GM19023 (cell line): ENCODE measurements at regions not wholly inside any gene's neighbourhood (a gene's known extent, or its start where the extent isn't known, plus 50 kb on each side); places are given as distances from the start of the nearest gene placed in this dataset.
"Not testable (repeated sequence)": the region's sequence is repeated elsewhere in the genome, so short reads cannot be mapped to it uniquely, and the experiment has no call there.

ENCODE experiments used
- ATAC-seq: cut with Tn5 transposase; IDR thresholded peaks from one replicate; pipeline ENCODE4 v1.9.1; 2021; ENCODE audit warnings: mild to moderate bottlenecking, moderate library complexity; ENCODE audit not compliant: unreplicated experiment

GRCh38 chr3:132084982-132085381 is 50.2 kb upstream of the CPNE4 start:
- no peak for ATAC-seq

GRCh38 chr3:132087356-132087755 is 52.5 kb upstream of the CPNE4 start:
- ATAC-seq: no peak

DNA sequence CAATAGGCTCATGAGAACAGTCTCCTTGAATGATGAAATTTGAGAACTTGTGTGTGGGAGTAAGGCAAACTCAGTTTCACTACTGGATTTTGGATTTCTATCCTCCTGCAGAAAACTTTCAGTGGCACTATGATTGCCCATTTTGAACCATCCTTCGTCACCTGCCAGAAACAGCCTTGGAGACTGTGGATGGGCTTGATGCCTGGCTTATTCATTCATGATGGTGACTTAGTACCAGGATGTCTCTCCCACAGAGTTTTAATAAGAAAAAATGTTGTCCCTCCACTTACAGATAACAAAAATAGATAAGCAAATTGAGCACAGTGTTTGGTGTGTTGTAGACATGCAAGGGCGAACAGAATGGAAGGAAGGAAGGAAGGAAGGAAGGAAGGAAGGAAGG is 53.5 kb upstream of the CPNE4 start:
- no peak for ATAC-seq

DNA sequence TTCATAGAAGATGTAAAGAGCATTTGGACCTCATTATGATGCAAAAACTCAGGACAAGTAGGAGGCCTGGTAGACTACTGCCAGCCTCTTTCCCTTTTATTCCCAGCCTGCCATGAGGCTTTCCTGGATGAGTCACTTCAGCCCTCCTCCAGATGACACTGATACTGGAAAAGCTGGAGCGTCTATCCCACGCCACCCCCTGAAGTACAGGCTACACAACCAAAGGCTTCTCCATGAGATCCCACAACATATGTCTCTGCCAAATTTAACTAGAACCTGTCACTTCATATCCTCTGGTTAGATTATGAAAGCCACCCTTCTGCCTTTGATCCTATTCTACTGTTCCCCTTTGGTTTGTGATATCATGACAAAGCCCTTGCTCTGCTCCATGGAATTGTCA is 56.1 kb upstream of the CPNE4 start:
- no peak for ATAC-seq

DNA sequence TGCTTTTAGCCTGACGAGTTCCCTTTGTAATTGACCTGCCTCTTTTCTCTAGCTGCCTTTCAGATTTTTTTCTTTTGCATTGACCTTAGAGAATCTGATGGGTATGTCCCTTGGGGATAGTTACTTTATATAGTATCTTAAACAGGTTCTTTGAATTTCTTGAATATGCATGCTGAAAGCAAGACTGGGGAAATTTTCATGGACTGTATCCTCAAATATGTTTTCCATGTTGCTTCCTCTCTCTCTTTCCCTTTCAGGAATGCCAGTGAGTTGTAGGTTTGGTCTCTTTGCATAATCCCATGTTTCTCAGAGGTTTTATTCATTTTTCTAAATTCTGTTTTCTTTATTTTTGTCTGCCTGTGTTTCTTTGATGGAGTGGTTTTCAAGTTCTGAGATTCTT is 81.8 kb upstream of the CPNE4 start:
- no peak for ATAC-seq

DNA sequence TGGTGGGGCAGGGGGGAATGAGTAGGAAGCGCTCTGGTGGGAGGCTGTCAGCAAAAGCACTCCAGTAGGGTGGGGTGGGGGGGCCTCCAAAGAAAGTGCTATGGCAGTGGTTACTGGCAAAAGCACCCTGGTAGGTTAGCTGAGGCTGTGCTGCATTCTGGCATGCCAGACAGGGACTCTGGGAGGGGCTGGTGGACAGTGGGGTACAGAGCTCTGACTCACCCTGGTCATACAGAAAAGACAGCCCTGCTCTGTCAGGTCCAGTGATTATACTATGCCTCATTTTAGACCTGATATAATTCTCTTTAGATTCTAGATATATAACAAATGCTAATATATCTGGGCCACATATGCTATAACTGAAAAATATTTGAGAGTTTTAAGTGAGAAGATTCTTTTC is 82.8 kb upstream of the CPNE4 start:
- no peak for ATAC-seq

DNA sequence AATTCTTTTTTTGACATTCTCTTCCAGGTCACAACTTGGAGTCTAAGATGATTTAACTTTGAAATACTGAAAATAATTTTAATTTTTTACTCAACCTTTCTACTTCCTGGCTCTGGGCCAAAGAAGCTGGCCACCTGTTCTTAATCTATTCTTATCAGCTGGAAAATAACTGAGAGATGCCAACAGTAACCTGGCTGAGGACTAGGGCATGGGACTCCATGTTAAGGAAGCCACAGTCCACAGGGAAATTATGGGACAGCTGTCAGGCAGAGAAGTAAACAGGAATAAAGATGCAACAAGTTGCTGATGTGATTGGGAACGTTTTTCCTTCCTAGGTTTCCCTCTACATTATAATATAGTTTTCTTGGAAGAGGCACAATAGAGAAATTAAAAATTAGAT is 84.7 kb upstream of the CPNE4 start:
- ATAC-seq: no peak

DNA sequence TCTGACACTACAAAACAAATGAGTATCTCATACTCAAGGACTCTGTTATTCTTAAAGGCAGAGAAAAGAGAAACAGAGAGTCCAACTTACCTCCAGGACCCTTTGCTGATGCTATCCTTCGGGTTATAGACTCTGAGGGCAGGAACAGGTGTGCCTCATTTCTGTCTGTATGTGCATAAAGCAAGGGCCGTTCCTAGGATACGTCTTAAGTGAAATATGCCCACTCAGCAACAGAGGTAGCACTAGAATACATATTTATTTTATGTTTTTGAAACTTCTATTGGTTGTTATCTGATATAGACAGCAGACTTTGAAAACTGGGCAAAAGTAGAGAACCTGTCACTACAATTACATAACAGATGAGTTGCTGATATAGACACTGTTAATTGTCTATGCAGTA is 89.3 kb upstream of the CPNE4 start:
- ATAC-seq: no peak

DNA sequence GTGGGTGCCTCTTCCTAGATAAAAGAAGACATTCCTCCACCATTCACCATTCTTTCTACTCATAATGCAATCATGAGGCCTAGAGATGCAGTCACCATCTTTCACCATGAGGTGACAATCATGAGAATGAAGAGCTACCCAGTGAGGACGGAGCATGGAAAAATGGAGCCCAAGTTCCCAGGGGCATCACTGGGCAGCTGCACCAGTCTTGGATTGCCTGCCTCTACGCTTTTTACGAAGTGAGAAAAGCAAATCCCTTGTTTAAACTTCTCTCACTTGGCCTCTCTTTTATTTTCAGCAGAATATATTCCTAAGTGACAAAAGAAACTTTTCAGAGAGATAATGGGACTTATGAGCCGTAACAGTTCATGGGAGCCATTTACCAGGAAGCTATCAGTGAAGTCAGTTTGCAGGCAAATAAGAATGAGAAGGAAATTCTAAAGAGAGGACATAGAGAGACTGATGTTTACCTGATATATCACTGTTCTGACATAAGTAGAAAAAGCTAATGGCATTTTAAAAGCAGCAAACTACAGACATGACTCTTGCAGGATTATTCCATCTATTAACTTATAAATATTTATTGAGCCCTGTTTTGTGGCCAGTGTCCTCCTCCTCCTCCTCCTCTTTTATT is 90.0 kb upstream of the CPNE4 start:
- no peak for ATAC-seq

DNA sequence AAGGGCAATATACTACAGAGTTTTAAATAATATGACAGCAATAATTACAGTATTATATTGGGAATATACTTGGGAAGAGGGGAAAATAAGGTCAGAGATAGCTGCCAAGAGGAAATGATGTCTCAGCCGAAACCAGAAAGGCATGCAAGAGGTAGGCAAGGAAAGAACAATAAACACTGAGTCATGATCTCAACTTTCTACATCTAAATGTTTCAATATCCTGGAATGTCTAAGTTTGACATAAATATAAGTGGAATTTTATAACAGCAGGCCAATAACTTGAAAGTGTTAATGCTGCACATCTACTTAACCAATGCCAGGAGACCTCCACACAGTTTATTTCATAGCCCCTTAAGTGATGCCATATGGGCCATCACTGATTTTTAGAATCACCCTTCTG is 99.8 kb upstream of the CPNE4 start:
- no peak for ATAC-seq

DNA sequence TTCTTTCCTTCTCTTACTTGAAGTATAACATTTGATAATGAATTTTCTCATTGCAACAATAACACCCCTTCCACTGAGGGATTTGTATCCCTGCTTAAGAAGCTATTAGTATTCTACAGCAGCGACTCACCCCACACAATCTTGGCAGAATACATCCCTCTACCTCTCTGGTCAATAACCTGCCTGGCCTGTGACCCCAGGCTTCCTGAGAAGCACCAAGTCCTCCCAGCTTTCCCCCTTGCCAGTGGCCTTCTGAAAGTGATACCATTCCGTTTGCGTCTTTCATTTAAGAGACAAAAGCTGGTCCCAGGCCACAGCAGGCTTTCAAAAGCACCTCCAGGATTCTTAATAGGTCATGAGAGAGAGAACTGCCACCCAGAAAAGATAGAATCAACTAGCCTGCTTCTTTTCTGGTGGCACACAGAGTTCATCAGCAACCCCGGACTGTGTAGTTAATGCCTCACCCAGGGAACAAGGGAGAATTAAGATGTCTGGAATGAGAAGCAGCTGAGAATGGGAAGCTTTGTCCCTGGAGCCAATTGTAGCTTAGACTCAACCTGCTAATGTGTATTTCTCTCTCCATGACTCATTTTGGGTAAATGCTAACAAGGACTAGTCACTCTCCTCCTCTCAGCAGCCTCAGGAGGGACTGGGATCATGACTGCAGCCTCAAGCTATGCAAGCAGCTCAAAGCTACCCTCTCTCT is 101.0 kb upstream of the CPNE4 start:
- ATAC-seq: no peak

DNA sequence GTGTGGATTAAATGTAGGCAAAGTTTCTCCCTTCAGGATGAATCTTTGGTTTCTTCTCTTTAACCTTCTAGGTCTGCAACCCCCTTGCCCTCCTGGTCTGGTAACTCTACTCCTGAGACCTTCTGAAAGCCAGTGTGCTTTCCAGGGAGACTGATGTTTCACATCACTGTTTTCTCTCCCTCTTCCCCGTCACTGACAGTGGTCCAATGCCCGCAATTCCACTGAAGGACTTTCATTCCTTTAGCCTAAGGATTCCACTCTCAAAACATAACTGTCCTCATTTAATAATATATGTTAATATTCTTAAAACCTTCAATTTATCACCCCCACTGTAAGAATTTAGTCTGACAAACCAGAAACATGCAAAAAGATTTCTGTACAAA is 101.5 kb upstream of the CPNE4 start:
- no peak for ATAC-seq

GRCh38 chr3:132136902-132137301 is 102.1 kb upstream of the CPNE4 start:
- not testable (repeated sequence) for ATAC-seq

DNA sequence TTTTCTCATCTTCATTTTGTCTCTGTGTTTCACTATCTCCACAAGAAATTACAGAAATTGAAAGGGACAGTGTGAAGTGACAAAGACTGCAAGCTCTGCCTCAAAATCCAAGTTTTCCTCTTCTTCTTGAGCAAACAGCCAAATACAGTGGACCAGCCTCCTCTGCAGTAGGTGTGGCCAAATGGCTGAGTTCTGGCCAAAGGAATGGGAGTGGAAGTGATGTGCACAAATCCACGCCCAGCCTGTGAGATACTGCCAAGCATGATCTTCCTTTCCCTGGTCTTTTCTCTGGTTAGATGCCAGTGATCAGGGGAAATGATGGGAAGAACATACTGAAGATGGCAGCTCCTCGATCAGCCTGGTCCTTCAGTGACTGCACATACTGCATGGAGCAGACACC is 111.0 kb upstream of the CPNE4 start:
- no peak for ATAC-seq

- no peak for ATAC-seq
These were observed 119.8 kb upstream of the CPNE4 start for GRCh38 chr3:132154619-132155018.

DNA sequence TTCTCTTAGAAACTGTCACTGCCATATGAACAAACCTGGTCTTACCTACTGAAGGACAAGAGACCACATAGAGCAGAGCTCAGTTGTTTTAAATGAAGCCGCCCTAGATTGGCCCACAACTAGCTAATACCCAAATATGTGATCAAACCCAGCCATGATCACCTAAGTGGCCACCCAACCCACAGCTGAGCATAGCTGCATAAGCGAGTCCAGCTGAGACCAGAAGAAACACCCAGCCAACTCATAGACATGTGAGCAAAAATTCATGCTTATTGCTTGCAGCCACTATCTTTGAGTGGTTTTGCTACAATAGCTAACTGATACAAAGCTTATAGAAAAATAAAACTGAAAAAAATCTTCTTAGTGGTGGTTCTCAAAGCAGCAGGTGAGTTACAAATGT is 124.3 kb upstream of the CPNE4 start:
- no peak for ATAC-seq

DNA sequence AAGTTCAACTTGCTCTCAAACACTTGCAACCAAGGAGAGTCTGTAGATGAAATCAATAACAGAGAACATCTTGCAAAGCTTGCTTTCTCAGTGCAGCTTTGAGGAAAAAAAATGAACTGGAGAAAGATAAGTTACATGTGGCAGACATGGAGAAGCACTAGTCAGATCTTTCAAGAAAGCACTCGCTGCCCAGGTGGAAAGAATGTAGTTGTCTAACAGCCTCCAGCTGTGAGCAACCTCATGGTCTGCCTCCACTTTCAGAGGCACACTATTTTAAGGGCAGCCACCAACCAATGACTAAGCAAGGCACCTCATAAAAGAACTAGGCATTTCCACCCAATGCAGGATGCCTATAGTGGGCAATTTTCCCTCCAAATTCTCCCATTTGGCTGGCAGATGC is 125.4 kb upstream of the CPNE4 start:
- no peak for ATAC-seq

- no peak for ATAC-seq
These were observed 126.8 kb upstream of the CPNE4 start for GRCh38 chr3:132161608-132162007.

GRCh38 chr3:132164469-132165092 is 129.8 kb upstream of the CPNE4 start:
- no peak for ATAC-seq

DNA sequence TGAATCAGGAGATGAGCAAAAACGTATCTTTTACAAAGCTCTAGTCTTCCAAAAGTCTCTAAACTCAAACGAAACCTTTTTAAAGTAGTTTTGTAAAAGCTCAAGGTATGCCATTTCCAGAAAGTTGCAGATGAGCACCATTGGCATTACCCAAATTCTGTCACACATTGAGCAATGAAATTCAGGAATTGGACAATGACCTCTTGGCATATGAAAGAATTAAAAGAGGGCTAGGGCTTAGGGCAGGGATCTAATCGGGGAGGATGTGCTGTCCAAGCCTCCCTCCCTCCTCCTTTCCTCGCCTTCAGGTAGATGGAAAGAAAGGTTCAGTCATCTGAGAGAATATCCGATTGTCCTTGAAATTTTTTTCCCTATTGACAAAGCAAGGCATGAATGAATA is 133.1 kb upstream of the CPNE4 start:
- ATAC-seq: no peak

GRCh38 chr3:132174500-132174899 is 139.7 kb upstream of the CPNE4 start:
- no peak for ATAC-seq

DNA sequence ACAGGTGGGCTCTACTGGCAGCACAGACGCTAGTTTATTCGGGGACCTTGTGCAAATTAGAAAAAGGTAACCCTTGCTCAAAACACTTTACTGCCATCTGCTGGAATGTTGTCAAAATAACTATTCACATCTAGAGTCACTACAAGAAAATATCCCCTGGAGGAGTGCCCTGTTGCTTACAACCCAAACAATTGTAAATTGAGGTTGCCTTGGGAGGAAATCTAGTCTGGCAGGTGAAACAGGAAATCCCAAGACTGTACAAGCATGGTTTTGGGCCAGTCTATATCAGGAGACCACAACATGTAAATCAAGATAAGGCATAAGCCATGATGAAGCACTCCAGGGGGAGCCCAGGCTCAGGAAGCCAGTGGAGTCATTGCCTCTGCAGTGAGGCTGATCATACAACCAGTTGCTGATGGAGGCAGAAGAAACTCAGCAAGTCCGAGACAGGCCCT is 136.8 kb upstream of the ACP3 start:
- ATAC-seq: no peak
